Choroid plexus epithelial cell (primary cell): ENCODE measurements at regions not wholly inside any gene's neighbourhood (a gene's known extent, or its start where the extent isn't known, plus 50 kb on each side); places are given as distances from the start of the nearest gene placed in this dataset.

Experiments
- DNase-seq: peaks from one replicate; pipeline ENCODE4 v3.0.0-alpha.2; 2010; ENCODE audit warnings: low read depth
- H3K4me3 ChIP-seq: 2 replicates; pipeline ENCODE4 v1.5.1; 2011; ENCODE audit warnings: low read depth, mild to moderate bottlenecking, control low read depth, low read length, moderate library complexity
- TF ChIP-seq, protein P1 (sequence below): conservative IDR thresholded peaks from 2 replicates; pipeline ENCODE4 v1.5.1; 2011; ENCODE audit warnings: low read depth, mild to moderate bottlenecking, control low read depth, inconsistent platforms, low read length, moderate library complexity

DNA sequence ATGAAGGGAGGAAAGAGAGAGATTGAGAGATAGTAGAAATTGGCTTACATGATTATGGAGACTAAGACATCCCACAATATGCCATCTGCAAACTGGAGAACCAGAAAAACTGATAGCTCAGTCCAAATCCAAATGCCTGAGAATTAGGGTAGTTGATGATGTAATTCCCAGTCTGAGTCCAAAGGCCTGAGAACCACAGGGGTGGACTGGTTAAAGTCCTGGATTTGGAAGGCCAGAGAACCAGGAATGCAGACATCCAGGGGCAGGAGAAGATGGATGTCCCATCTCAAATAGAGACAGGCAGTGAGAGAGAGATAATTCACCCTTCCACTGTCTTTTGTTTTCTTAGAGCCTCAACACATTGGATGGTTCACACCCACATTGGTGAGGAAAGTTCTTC is 345.7 kb upstream of the SPANXN4 start:
- DNase-seq: no peak
- H3K4me3 ChIP-seq: no peak overlapping the region
- TF ChIP-seq, protein P1, sequence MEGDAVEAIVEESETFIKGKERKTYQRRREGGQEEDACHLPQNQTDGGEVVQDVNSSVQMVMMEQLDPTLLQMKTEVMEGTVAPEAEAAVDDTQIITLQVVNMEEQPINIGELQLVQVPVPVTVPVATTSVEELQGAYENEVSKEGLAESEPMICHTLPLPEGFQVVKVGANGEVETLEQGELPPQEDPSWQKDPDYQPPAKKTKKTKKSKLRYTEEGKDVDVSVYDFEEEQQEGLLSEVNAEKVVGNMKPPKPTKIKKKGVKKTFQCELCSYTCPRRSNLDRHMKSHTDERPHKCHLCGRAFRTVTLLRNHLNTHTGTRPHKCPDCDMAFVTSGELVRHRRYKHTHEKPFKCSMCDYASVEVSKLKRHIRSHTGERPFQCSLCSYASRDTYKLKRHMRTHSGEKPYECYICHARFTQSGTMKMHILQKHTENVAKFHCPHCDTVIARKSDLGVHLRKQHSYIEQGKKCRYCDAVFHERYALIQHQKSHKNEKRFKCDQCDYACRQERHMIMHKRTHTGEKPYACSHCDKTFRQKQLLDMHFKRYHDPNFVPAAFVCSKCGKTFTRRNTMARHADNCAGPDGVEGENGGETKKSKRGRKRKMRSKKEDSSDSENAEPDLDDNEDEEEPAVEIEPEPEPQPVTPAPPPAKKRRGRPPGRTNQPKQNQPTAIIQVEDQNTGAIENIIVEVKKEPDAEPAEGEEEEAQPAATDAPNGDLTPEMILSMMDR: no peak

GRCh38 chrX:142671036-142671435 is 354.7 kb upstream of the SPANXN4 start:
- TF ChIP-seq, protein P1: no peak
- H3K4me3 ChIP-seq: no peak overlapping the region
- DNase-seq: no peak

DNA sequence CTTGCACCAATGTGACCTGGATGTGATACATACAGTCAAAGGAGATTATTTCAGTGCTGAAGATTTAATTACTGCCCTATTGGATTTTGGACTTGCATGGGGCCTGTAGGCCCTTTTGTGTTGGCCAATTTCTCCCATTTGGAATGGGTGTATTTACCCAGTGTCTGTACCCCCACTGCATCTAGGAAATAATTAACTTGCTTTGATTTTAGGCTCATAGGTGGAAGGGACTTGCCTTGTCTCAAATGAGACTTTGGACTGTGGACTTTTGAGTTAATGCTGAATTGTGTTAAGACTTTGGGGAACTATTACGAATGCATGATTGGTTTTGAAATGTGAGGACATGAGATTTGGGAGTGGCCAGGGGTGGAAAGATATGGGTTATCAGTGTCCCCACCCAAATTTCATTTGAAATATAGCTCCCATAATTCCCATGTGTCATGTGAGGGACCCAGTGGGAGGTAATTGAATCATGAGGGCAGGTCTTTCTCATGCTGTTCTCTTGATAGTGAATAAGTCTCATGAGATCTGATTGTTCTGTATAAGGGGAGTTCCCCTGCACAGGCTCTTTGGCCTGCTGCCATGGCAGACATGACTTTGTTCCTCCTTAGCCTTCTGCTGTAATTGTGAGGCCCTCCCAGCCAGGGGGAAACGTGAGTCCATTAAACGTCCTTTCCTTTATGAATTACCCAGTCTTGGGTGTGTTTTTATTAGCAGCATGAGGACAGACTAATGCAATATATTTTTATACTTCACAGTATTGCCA is 362.2 kb upstream of the SPANXN4 start:
- DNase-seq: no peak
- TF ChIP-seq, protein P1: no peak
- H3K4me3 ChIP-seq: no peak overlapping the region

- DNase-seq: no peak
- TF ChIP-seq, protein P1: no peak
Measured at GRCh38 chrX:142661696-142662095, 364.0 kb upstream of the SPANXN4 start.

GRCh38 chrX:142655507-142655906 is 370.2 kb upstream of the SPANXN4 start:
- no peak for DNase-seq
- H3K4me3 ChIP-seq: no peak overlapping the region
- TF ChIP-seq, protein P1: no peak

More at GRCh38 chrX:142661696-142662095, 364.0 kb upstream of the SPANXN4 start:
- no peak overlapping the region for H3K4me3 ChIP-seq

DNA sequence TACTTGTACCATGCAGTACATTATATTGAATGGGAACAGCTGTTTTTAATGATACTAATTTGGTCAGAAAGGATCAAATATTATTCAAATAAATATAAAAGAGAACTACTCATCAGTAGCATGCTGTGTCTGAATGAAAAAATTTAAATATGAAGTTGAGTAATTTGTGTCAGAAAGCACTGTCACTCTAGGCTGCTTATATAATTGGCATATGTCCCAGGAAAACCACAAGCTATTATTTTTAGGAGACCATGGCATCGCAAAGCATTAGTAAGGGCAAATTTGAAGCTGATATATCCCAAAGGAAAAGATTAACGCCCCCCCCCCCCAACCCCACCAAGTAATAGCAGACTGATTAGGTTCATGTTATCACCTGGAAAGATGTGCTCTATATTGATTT is 388.5 kb upstream of the SPANXN4 start:
- DNase-seq: no peak
- no peak overlapping the region for H3K4me3 ChIP-seq
- TF ChIP-seq, protein P1: no peak

DNA sequence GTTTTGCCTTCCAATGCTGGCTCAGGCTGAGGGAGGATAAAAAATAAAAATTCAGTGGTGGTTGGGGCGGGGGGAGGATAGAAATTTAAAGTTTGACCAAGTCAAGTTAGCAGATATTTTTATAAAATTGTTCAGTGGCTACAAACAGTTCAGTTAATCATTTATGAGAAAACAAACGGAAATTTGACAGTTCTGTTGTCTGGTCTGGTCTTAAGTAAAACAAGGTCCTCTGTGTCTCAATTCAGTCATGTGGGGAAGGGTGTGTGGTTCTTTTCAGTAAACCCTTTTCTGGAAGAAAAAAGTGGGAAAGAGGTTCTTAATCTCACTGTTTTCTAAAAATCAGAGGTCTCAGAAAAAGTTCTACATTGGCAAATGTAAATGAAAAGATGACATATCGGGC is 409.1 kb upstream of the SPANXN4 start:
- TF ChIP-seq, protein P1: no peak
- H3K4me3 ChIP-seq: no peak overlapping the region
- DNase-seq: no peak
